ENCODE measurements at regions not wholly inside any gene's neighbourhood (a gene's known extent, or its start where the extent isn't known, plus 50 kb on each side); places are given as distances from the start of the nearest gene placed in this dataset.

GRCh38 chr1:200267937-200268336 lies 141.9 kb downstream of the ZNF281 start:
- no peak for DNase-seq
- H3K9ac ChIP-seq (ENCODE audit: low read depth, low read length), result no peak overlapping the region
- H3K36me3 ChIP-seq (ENCODE audit: insufficient read depth, low read length), result no peaks in the 10 kb centered on the region
- H2AFZ ChIP-seq (ENCODE audit: low read depth, low read length), result no peak overlapping the region
- H3K4me1 ChIP-seq (ENCODE audit: insufficient read depth, low read length), result no peaks in the 10 kb centered on the region
- H3K4me2 ChIP-seq (ENCODE audit: insufficient read depth, low read length), result no peak overlapping the region
- no peak for ATAC-seq (ENCODE audit: insufficient read depth, low read depth)
- H3K27ac ChIP-seq (ENCODE audit: low read length), result no peak overlapping the region
- TF ChIP-seq CTCF (IDR thresholded peaks at IDR 0.05; ENCODE audit: borderline replicate concordance, extremely low read depth, low read length, poor library complexity, severe bottlenecking), result no peak
- no peak for TF ChIP-seq EZH2 (IDR thresholded peaks at IDR 0.05; ENCODE audit: borderline replicate concordance, low read depth, low read length, severe bottlenecking)
- no peaks in the 10 kb centered on the region for H3K79me2 ChIP-seq (ENCODE audit: insufficient read depth, low read length)
- peaks cover 21% of the 10 kb centered on the region for H3K27me3 ChIP-seq (ENCODE audit: insufficient read depth, low read length, poor library complexity)
- no peaks in the 10 kb centered on the region for H3K9me3 ChIP-seq (ENCODE audit: insufficient read depth, low read length, severe bottlenecking)
- no peak overlapping the region for H3K4me3 ChIP-seq (ENCODE audit: low read depth in 1 of 2, low read length in 2 of 2)
- H4K20me1 ChIP-seq (ENCODE audit: insufficient read depth, low read length), result no peaks in the 10 kb centered on the region

DNA sequence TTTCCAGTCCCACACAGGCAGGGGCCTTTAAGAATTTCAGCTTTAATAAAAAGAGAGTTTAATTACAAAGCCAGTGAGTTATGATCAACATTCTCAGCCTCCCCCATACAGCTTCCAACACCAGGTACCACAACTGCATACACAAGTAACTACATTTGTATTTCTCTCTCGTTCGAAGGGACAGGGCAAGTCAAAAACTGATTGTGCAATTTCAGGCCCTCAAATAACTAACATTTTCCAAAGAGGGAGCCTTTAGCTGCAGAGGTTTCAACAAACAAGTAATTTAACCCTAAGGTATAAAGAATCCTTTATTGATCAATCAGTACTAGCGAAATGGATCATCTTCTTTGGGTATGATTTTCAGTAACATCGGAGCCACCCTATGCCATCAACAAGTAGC lies 142.4 kb downstream of the ZNF281 start:
- Histone ChIP-seq H3K9me3 (ENCODE audit: insufficient read depth, low read length, severe bottlenecking) (no peaks in the 10 kb centered on the region), H3K4me3 (ENCODE audit: low read depth in 1 of 2, low read length in 2 of 2) (no peak overlapping the region), H3K4me1 (ENCODE audit: insufficient read depth, low read length) (no peaks in the 10 kb centered on the region), H3K27me3 (ENCODE audit: insufficient read depth, low read length, poor library complexity) (peaks cover 16% of the 10 kb centered on the region), H2AFZ (ENCODE audit: low read depth, low read length) (no peak overlapping the region), H3K27ac (ENCODE audit: low read length) (no peak overlapping the region), H3K79me2 (ENCODE audit: insufficient read depth, low read length) (no peaks in the 10 kb centered on the region), H3K4me2 (ENCODE audit: insufficient read depth, low read length) (no peak overlapping the region), H4K20me1 (ENCODE audit: insufficient read depth, low read length) (no peaks in the 10 kb centered on the region), H3K36me3 (ENCODE audit: insufficient read depth, low read length) (no peaks in the 10 kb centered on the region), H3K9ac (ENCODE audit: low read depth, low read length) (no peak overlapping the region)
- TF ChIP-seq CTCF (IDR thresholded peaks at IDR 0.05; ENCODE audit: borderline replicate concordance, extremely low read depth, low read length, poor library complexity, severe bottlenecking) (no peak), EZH2 (IDR thresholded peaks at IDR 0.05; ENCODE audit: borderline replicate concordance, low read depth, low read length, severe bottlenecking) (no peak)
- no peak for DNase-seq
- no peak for ATAC-seq (ENCODE audit: insufficient read depth, low read depth)

- no peak for TF ChIP-seq CTCF (IDR thresholded peaks at IDR 0.05; ENCODE audit: borderline replicate concordance, extremely low read depth, low read length, poor library complexity, severe bottlenecking)
- TF ChIP-seq EZH2 (IDR thresholded peaks at IDR 0.05; ENCODE audit: borderline replicate concordance, low read depth, low read length, severe bottlenecking), result no peak
- Histone ChIP-seq H2AFZ (ENCODE audit: low read depth, low read length) (no peak overlapping the region), H3K27me3 (ENCODE audit: insufficient read depth, low read length, poor library complexity) (peaks cover 16% of the 10 kb centered on the region), H3K4me1 (ENCODE audit: insufficient read depth, low read length) (no peaks in the 10 kb centered on the region), H3K36me3 (ENCODE audit: insufficient read depth, low read length) (no peaks in the 10 kb centered on the region), H3K27ac (ENCODE audit: low read length) (no peak overlapping the region), H3K79me2 (ENCODE audit: insufficient read depth, low read length) (no peaks in the 10 kb centered on the region), H3K4me2 (ENCODE audit: insufficient read depth, low read length) (no peak overlapping the region), H3K9ac (ENCODE audit: low read depth, low read length) (no peak overlapping the region), H3K4me3 (ENCODE audit: low read depth in 1 of 2, low read length in 2 of 2) (no peak overlapping the region), H3K9me3 (ENCODE audit: insufficient read depth, low read length, severe bottlenecking) (no peaks in the 10 kb centered on the region), H4K20me1 (ENCODE audit: insufficient read depth, low read length) (no peaks in the 10 kb centered on the region)
- no peak for DNase-seq
- ATAC-seq (ENCODE audit: insufficient read depth, low read depth), result no peak
Measured at GRCh38 chr1:200266871-200267270, 143.0 kb downstream of the ZNF281 start.

GRCh38 chr1:200265881-200266280 lies 144.0 kb downstream of the ZNF281 start:
- TF ChIP-seq EZH2 (IDR thresholded peaks at IDR 0.05; ENCODE audit: borderline replicate concordance, low read depth, low read length, severe bottlenecking) (no peak), CTCF (IDR thresholded peaks at IDR 0.05; ENCODE audit: borderline replicate concordance, extremely low read depth, low read length, poor library complexity, severe bottlenecking) (no peak)
- no peak for DNase-seq
- H3K79me2 ChIP-seq (ENCODE audit: insufficient read depth, low read length), result no peaks in the 10 kb centered on the region

More at GRCh38 chr1:200265881-200266280, 144.0 kb downstream of the ZNF281 start:
- no peaks in the 10 kb centered on the region for H4K20me1 ChIP-seq (ENCODE audit: insufficient read depth, low read length)
- no peaks in the 10 kb centered on the region for H3K36me3 ChIP-seq (ENCODE audit: insufficient read depth, low read length)
- H3K27me3 ChIP-seq (ENCODE audit: insufficient read depth, low read length, poor library complexity), result peaks cover 16% of the 10 kb centered on the region
- ATAC-seq (ENCODE audit: insufficient read depth, low read depth), result no peak
- no peak overlapping the region for H3K27ac ChIP-seq (ENCODE audit: low read length)
- H2AFZ ChIP-seq (ENCODE audit: low read depth, low read length), result no peak overlapping the region
- H3K4me2 ChIP-seq (ENCODE audit: insufficient read depth, low read length), result no peak overlapping the region
- no peaks in the 10 kb centered on the region for H3K4me1 ChIP-seq (ENCODE audit: insufficient read depth, low read length)
- H3K4me3 ChIP-seq (ENCODE audit: low read depth in 1 of 2, low read length in 2 of 2), result no peak overlapping the region
- no peaks in the 10 kb centered on the region for H3K9me3 ChIP-seq (ENCODE audit: insufficient read depth, low read length, severe bottlenecking)
- no peak overlapping the region for H3K9ac ChIP-seq (ENCODE audit: low read depth, low read length)
